Activated B cell treated with CpG ODN at 0.5 μM for 24 hours (primary cell): ENCODE measurements at regions not wholly inside any gene's neighbourhood (a gene's known extent, or its start where the extent isn't known, plus 50 kb on each side); places are given as distances from the start of the nearest gene placed in this dataset.

Experiments used
- ATAC-seq: fragments of 200-7000 bp; cut with Tn5 transposase; one replicate; pipeline ENCODE4 v1.10.0; 2021; ENCODE audit warnings: low read depth, mild to moderate bottlenecking, moderate library complexity
- CTCF ChIA-PET: fragments of 350-600 bp; sonication (Branson Sonifier 250); formaldehyde crosslinking; loops from one replicate; lab custom pipeline; 2021; ENCODE audit warnings: antibody characterized with exemption; lab: Charles Lee
- POLR2A ChIA-PET: fragments of 350-600 bp; sonication (Branson Sonifier 250); formaldehyde crosslinking; loops from one replicate; lab custom pipeline; 2021; ENCODE audit warnings: antibody characterized with exemption; lab: Charles Lee
- DNase-seq: peaks from one replicate; pipeline ENCODE4 v3.0.0; 2022
- H3K27ac Mint-ChIP-seq: one replicate; pipeline ENCODE4 v1.8.0; 2020; ENCODE audit warnings: mixed read lengths
- H3K27me3 Mint-ChIP-seq: one replicate; pipeline ENCODE4 v1.8.0; 2021; ENCODE audit warnings: mixed read lengths
- H3K36me3 Mint-ChIP-seq: one replicate; pipeline ENCODE4 v1.8.0; 2021; ENCODE audit warnings: low read depth, mixed read lengths
- H3K4me1 Mint-ChIP-seq: one replicate; pipeline ENCODE4 v1.8.0; 2021; ENCODE audit warnings: mixed read lengths
- H3K4me3 Mint-ChIP-seq: one replicate; pipeline ENCODE4 v1.8.0; 2020; ENCODE audit warnings: mild to moderate bottlenecking, mixed read lengths
- H3K9me3 Mint-ChIP-seq: one replicate; pipeline ENCODE4 v1.8.0; 2020; ENCODE audit warnings: mixed read lengths
- intact Hi-C: fragments of 100-400 bp; cut with micrococcal nuclease; formaldehyde crosslinking; loops from one replicate; pipeline ENCODE4 v1.15.1; 2024
- TF ChIP-seq, protein P1 (sequence below): fragments of 200-600 bp; IDR thresholded peaks from one replicate; pipeline ENCODE4 v1.8.0; 2022; ENCODE audit warnings: antibody characterized with exemption, mild to moderate bottlenecking

DNA sequence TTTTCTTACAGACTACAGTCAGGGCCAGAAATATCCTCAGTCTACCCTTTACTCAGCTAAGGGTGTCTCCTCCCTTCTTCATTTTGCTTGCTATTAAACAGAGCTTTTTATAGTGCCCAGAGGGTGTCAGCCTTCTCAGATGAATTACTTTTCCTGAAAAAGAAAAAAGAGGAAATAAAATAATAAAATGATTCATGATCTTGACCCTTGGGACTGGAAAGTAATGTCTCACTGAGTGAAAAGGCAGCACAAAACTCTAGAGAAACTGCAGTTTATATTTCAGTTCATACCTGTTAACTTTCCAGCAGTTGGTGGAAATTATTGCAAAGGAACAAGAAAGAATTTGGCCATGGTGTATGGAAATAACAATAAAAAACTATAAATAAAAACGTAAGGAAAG, 170.6 kb downstream of the IBTK start:
- CTCF ChIA-PET = no interaction called here
- Mint-ChIP-seq H3K4me1 (no peaks in the 10 kb centered on the region), H3K36me3 (no peaks in the 10 kb centered on the region), H3K27ac (no peak overlapping the region), H3K9me3 (no peaks in the 10 kb centered on the region), H3K4me3 (no peak overlapping the region), H3K27me3 (no peaks in the 10 kb centered on the region)
- DNase-seq (no peak), ATAC-seq (no peak)
- TF ChIP-seq, protein P1, sequence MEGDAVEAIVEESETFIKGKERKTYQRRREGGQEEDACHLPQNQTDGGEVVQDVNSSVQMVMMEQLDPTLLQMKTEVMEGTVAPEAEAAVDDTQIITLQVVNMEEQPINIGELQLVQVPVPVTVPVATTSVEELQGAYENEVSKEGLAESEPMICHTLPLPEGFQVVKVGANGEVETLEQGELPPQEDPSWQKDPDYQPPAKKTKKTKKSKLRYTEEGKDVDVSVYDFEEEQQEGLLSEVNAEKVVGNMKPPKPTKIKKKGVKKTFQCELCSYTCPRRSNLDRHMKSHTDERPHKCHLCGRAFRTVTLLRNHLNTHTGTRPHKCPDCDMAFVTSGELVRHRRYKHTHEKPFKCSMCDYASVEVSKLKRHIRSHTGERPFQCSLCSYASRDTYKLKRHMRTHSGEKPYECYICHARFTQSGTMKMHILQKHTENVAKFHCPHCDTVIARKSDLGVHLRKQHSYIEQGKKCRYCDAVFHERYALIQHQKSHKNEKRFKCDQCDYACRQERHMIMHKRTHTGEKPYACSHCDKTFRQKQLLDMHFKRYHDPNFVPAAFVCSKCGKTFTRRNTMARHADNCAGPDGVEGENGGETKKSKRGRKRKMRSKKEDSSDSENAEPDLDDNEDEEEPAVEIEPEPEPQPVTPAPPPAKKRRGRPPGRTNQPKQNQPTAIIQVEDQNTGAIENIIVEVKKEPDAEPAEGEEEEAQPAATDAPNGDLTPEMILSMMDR = no peak
- POLR2A ChIA-PET = no interaction called here
- intact Hi-C loops = no loop called here

GRCh38 chr6:82074556-82074955, 173.0 kb downstream of the IBTK start:
- intact Hi-C loops = no loop called here
- DNase-seq (no peak), ATAC-seq (no peak)
- H3K27me3 Mint-ChIP-seq = no peaks in the 10 kb centered on the region
- no peaks in the 10 kb centered on the region for H3K4me1 Mint-ChIP-seq
- no peaks in the 10 kb centered on the region for H3K36me3 Mint-ChIP-seq
- no peak overlapping the region for H3K27ac Mint-ChIP-seq
- TF ChIP-seq, protein P1 = no peak
- no peak overlapping the region for H3K4me3 Mint-ChIP-seq
- ChIA-PET CTCF (no interaction called here), POLR2A (no interaction called here)
- H3K9me3 Mint-ChIP-seq = no peaks in the 10 kb centered on the region

DNA sequence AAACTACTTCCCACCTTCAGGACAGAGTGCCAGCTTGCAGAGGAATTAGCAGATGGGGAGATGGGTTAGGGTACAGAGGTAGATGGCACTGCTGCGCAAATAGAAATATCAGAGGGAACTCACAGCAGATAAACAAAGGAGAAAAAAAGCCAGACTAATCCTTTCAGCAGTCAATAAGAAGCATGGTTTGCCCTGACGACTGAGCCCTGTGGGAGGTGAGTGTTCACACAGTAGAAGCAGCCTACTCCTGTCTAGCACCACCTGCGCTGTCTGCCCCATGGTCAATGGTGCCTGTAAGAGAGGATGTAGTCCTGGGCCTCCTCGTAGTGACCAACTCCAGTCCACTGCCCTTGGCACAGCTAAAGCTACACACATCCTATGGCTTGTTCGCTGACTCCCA, 174.1 kb downstream of the IBTK start:
- Mint-ChIP-seq H3K4me3 (no peak overlapping the region), H3K4me1 (no peaks in the 10 kb centered on the region), H3K27me3 (no peaks in the 10 kb centered on the region), H3K36me3 (no peaks in the 10 kb centered on the region), H3K27ac (no peak overlapping the region), H3K9me3 (no peaks in the 10 kb centered on the region)
- no peak for DNase-seq
- ATAC-seq = no peak
- POLR2A ChIA-PET = no interaction called here
- intact Hi-C loops = no loop called here
- CTCF ChIA-PET = no interaction called here
- TF ChIP-seq, protein P1 = no peak

GRCh38 chr6:82072751-82073150, 174.8 kb downstream of the IBTK start:
- Mint-ChIP-seq H3K9me3 (no peaks in the 10 kb centered on the region), H3K27ac (no peak overlapping the region), H3K36me3 (no peaks in the 10 kb centered on the region), H3K4me1 (no peaks in the 10 kb centered on the region), H3K27me3 (no peaks in the 10 kb centered on the region), H3K4me3 (no peak overlapping the region)
- no peak for ATAC-seq
- ChIA-PET POLR2A (no interaction called here), CTCF (no interaction called here)
- intact Hi-C loops = no loop called here
- DNase-seq = no peak
- TF ChIP-seq, protein P1 = no peak

GRCh38 chr6:82072121-82072521, 175.4 kb downstream of the IBTK start:
- H3K27ac Mint-ChIP-seq = no peak overlapping the region
- H3K4me1 Mint-ChIP-seq = no peaks in the 10 kb centered on the region
- POLR2A ChIA-PET = no interaction called here
- ATAC-seq = no peak
- H3K27me3 Mint-ChIP-seq = no peaks in the 10 kb centered on the region
- H3K36me3 Mint-ChIP-seq = no peaks in the 10 kb centered on the region
- no peak overlapping the region for H3K4me3 Mint-ChIP-seq
- intact Hi-C loops = no loop called here
- TF ChIP-seq, protein P1 = no peak
- no peak for DNase-seq
- no peaks in the 10 kb centered on the region for H3K9me3 Mint-ChIP-seq
- CTCF ChIA-PET = no interaction called here
